Endothelial cell of umbilical vein (primary cell): ENCODE measurements at regions not wholly inside any gene's neighbourhood (a gene's known extent, or its start where the extent isn't known, plus 50 kb on each side); places are given as distances from the start of the nearest gene placed in this dataset.

ENCODE experiments used
- BruUV-seq: library from RNA; stranded (reverse); fragments of 400-500 nt; replicated peaks from 2 replicates; lab custom pipeline; 2021; lab: Mats Ljungman, UMichigan
- CTCF ChIA-PET: fragments of 300-600, 350-600 bp; sonication (Branson Sonifier 250); formaldehyde crosslinking; loops from one replicate; lab custom pipeline; 2021; ENCODE audit warnings: antibody characterized with exemption, inconsistent platforms; lab: Charles Lee
- POLR2A ChIA-PET: fragments of 300-600, 350-600 bp; sonication (Branson Sonifier 250); formaldehyde crosslinking; loops from one replicate; lab custom pipeline; 2021; ENCODE audit warnings: antibody characterized with exemption, inconsistent platforms; lab: Charles Lee
- DNase-seq: peaks from one replicate; pipeline ENCODE4 v3.0.0-alpha.2; 2011; ENCODE audit warnings: low read depth, low spot score
- FAIRE-seq: peaks from 2 replicates; lab custom pipeline; 2011; peaks lifted over from hg19 to GRCh38; lab: Jason Lieb, UNC
- H2AFZ ChIP-seq: 2 replicates; pipeline ENCODE4 v1.6.0; 2012; ENCODE audit warnings: low read depth, low read length, control low read depth, inconsistent platforms
- H3K27ac ChIP-seq: 2 replicates; pipeline ENCODE4 v1.5.1; 2011; ENCODE audit warnings: low read depth, mild to moderate bottlenecking, control low read depth, low read length, moderate library complexity; ENCODE audit not compliant: insufficient read depth
- H3K27me3 ChIP-seq, 2 experiments: 2 replicates each; pipeline versions ENCODE4 v1.6.0 to v1.6.1; 2011; ENCODE audit warnings: low read length in 2 of 2, mixed read lengths in 1 of 2; ENCODE audit not compliant: control insufficient read depth in 2 of 2, insufficient read depth in 2 of 2
- H3K36me3 ChIP-seq, 2 experiments: 2 replicates in 1 of 2; 3 replicates in 1 of 2; pipeline ENCODE4 v1.5.1; 2011; ENCODE audit warnings: low read length in 2 of 2, mild to moderate bottlenecking in 1 of 2, moderate library complexity in 1 of 2; ENCODE audit not compliant: control insufficient read depth in 2 of 2, insufficient read depth in 2 of 2; ENCODE audit errors: extremely low read depth in 1 of 2
- H3K4me1 ChIP-seq: 3 replicates; pipeline ENCODE4 v1.5.1; 2011; ENCODE audit warnings: mild to moderate bottlenecking, low read length; ENCODE audit not compliant: control insufficient read depth, insufficient read depth; ENCODE audit errors: extremely low read depth
- H3K4me2 ChIP-seq: 2 replicates; pipeline ENCODE4 v1.6.1; 2011; ENCODE audit warnings: low read length, control low read depth, mixed read lengths; ENCODE audit not compliant: insufficient read depth
- H3K4me3 ChIP-seq, 3 experiments: fragments of 200-600 bp in 1 of 3; sonication (generic), shearing (Covaris generic) in 1 of 3; replicated peaks in 1 of 3; 2 replicates each; pipeline ENCODE4 v1.5.1; 2011 to 2016; ENCODE audit warnings: control low read depth in 3 of 3, low read length in 3 of 3, mild to moderate bottlenecking in 2 of 3, inconsistent platforms in 1 of 3, low read depth in 1 of 3, moderate library complexity in 1 of 3; ENCODE audit not compliant: insufficient read depth in 1 of 3
- H3K79me2 ChIP-seq: 2 replicates; pipeline ENCODE4 v1.6.0; 2012; ENCODE audit warnings: low read length, inconsistent platforms; ENCODE audit not compliant: control insufficient read depth, insufficient read depth
- H3K9ac ChIP-seq: replicated peaks from 2 replicates; pipeline ENCODE3; 2011; ENCODE audit warnings: low read length, control low read depth; ENCODE audit not compliant: insufficient read depth; ENCODE audit errors: extremely low read depth
- H3K9me1 ChIP-seq: replicated peaks from 3 replicates; pipeline ENCODE4 v1.6.0; 2011; ENCODE audit warnings: mild to moderate bottlenecking, low read length; ENCODE audit not compliant: control insufficient read depth, insufficient read depth; ENCODE audit errors: extremely low read depth
- H3K9me3 ChIP-seq: replicated peaks from 2 replicates; pipeline ENCODE4 v1.5.1; 2012; ENCODE audit warnings: low read length, inconsistent platforms; ENCODE audit not compliant: control insufficient read depth, insufficient read depth
- H4K20me1 ChIP-seq: replicated peaks from 2 replicates; pipeline ENCODE3; 2011; ENCODE audit warnings: mild to moderate bottlenecking, low read length; ENCODE audit not compliant: control insufficient read depth, insufficient read depth; ENCODE audit errors: extremely low read depth
- EZH2 ChIP-seq: IDR thresholded peaks from 2 replicates; pipeline ENCODE4 v1.6.1; 2012; ENCODE audit warnings: borderline replicate concordance, low read depth, mild to moderate bottlenecking, moderate library complexity, low read length, inconsistent platforms; ENCODE audit not compliant: severe bottlenecking
- FOS ChIP-seq: IDR thresholded peaks from 2 replicates; pipeline ENCODE4 v1.6.1; 2011; ENCODE audit warnings: mild to moderate bottlenecking, low read length, moderate library complexity, borderline replicate concordance; ENCODE audit not compliant: insufficient read depth
- GATA2 ChIP-seq: IDR thresholded peaks from 2 replicates; pipeline ENCODE4 v1.7.0; 2011; ENCODE audit warnings: low read depth, mild to moderate bottlenecking, moderate library complexity, mixed read lengths, low read length; ENCODE audit not compliant: insufficient read length, insufficient read depth
- JUN ChIP-seq: IDR thresholded peaks from 2 replicates; pipeline ENCODE4 v1.6.1; 2011; ENCODE audit warnings: borderline replicate concordance, low read depth; ENCODE audit not compliant: insufficient read length, insufficient read depth
- MYC ChIP-seq: IDR thresholded peaks from one replicate; pipeline ENCODE4 v1.6.1; 2011; ENCODE audit warnings: mild to moderate bottlenecking, low read depth, low read length
- POLR2A ChIP-seq: IDR thresholded peaks from 2 replicates; pipeline ENCODE4 v1.6.1; 2012; ENCODE audit warnings: low read depth, mild to moderate bottlenecking, control low read depth, low read length
- POLR2AphosphoS5 ChIP-seq: IDR thresholded peaks from 2 replicates; pipeline ENCODE4 v1.6.1; 2012; ENCODE audit warnings: low read depth, mild to moderate bottlenecking, control low read depth, low read length, moderate library complexity; ENCODE audit not compliant: insufficient read depth
- dilution Hi-C: fragments of 300-500 bp; cut with MboI; formaldehyde crosslinking; loops from one replicate; pipeline ENCODE4 v1.15.0; 2019; ENCODE audit warnings: low sequenced_read_pairs; ENCODE audit not compliant: extremely low pct_ligation_motif_present
- intact Hi-C: fragments of 100-400 bp; cut with micrococcal nuclease; formaldehyde crosslinking; loops from one replicate; pipeline ENCODE4 v1.10.0; 2022
- TF ChIP-seq, protein P1 (sequence below): IDR thresholded peaks from 2 replicates; pipeline ENCODE4 v1.6.1; 2011; ENCODE audit not compliant: insufficient read depth, insufficient read length
- TF ChIP-seq, protein P2 (sequence below), 2 donors: IDR thresholded peaks; 1 replicate in 1 of 2; 2 replicates in 1 of 2; pipeline ENCODE4 v1.5.1; 2011; ENCODE audit warnings: low read length in 2 of 2, mild to moderate bottlenecking in 2 of 2, moderate library complexity in 2 of 2, control low read depth in 1 of 2, inconsistent platforms in 1 of 2, low read depth in 1 of 2; ENCODE audit not compliant: insufficient read depth in 1 of 2; ENCODE audit errors: extremely low read depth in 1 of 2

DNA sequence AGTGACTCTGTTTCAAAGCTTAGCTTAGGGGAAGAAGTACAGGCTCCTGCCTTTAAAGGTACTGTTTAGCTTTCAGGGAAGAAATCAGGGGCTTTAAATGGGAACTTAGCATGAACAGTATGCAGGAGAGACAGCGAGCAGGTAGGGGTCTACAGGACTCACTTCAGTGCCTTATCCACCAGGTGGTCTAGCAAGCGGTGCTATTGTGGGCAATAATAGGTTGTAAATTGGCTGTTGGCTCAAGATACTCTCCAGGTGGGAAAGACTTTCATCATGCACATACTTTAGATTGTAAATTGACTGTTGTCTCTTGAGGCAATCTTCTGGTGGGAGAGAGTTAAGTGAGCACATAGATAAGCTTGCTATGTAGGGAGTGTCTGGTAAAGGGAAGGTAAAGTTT, 358.6 kb upstream of the DLGAP1 start:
- H3K9me3 ChIP-seq, result peaks cover 6% of the 10 kb centered on the region
- no peaks in the 10 kb centered on the region for H3K4me1 ChIP-seq
- no peak for TF ChIP-seq FOS
- no peak for TF ChIP-seq EZH2
- no peaks in the 10 kb centered on the region for H3K79me2 ChIP-seq
- H3K4me3 ChIP-seq, result no peak overlapping the region
- H3K9me1 ChIP-seq, result no peaks in the 10 kb centered on the region
- POLR2A ChIA-PET, result no interaction called here
- DNase-seq (no peak), FAIRE-seq (no peak)
- H3K36me3 ChIP-seq, result no peaks in the 10 kb centered on the region
- H3K27me3 ChIP-seq, result no peaks in the 10 kb centered on the region
- H2AFZ ChIP-seq, result no peak overlapping the region
- no TSS peak for BruUV-seq
- no peak overlapping the region for H3K27ac ChIP-seq
- no peaks in the 10 kb centered on the region for H4K20me1 ChIP-seq
- intact Hi-C loops (no loop called here), dilution Hi-C loops (no loop called here)
- no peak overlapping the region for H3K4me2 ChIP-seq
- no peak overlapping the region for H3K9ac ChIP-seq
- CTCF ChIA-PET, result no interaction called here

DNA sequence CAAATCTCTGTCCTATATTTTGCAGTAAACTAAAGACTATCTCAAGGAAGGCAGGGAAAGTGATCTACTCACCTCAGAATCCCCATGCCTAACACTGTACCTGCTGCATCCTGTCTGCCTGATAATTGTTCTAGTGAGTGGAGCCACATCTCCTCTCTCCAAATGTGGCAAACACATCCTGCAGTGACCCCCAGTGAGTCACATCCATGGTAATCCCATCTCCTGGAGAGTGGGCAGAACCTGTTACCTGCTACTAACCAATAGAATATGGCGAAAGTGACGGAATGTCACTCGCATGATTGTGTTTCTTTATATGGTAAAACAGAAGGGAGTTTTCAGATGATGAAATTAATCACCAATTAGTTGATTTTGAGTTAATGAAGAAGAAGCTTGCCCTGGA, 353.8 kb upstream of the DLGAP1 start:
- no peak overlapping the region for H3K4me3 ChIP-seq
- ChIA-PET POLR2A (no interaction called here), CTCF (no interaction called here)
- H3K9me3 ChIP-seq, result peaks cover 4% of the 10 kb centered on the region
- no peak overlapping the region for H3K4me2 ChIP-seq
- H3K9me1 ChIP-seq, result no peaks in the 10 kb centered on the region
- TF ChIP-seq FOS (no peak), JUN (no peak), POLR2A (no peak), MYC (no peak), POLR2AphosphoS5 (no peak), EZH2 (no peak), GATA2 (no peak)
- TF ChIP-seq, protein P1, sequence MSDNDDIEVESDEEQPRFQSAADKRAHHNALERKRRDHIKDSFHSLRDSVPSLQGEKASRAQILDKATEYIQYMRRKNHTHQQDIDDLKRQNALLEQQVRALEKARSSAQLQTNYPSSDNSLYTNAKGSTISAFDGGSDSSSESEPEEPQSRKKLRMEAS, result no peak
- TF ChIP-seq, protein P2, sequence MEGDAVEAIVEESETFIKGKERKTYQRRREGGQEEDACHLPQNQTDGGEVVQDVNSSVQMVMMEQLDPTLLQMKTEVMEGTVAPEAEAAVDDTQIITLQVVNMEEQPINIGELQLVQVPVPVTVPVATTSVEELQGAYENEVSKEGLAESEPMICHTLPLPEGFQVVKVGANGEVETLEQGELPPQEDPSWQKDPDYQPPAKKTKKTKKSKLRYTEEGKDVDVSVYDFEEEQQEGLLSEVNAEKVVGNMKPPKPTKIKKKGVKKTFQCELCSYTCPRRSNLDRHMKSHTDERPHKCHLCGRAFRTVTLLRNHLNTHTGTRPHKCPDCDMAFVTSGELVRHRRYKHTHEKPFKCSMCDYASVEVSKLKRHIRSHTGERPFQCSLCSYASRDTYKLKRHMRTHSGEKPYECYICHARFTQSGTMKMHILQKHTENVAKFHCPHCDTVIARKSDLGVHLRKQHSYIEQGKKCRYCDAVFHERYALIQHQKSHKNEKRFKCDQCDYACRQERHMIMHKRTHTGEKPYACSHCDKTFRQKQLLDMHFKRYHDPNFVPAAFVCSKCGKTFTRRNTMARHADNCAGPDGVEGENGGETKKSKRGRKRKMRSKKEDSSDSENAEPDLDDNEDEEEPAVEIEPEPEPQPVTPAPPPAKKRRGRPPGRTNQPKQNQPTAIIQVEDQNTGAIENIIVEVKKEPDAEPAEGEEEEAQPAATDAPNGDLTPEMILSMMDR (IDR thresholded peaks at IDR 0.05; ENCODE audit: extremely low read depth in 1 of 2, insufficient read depth in 1 of 2, low read depth in 1 of 2, low read length in 2 of 2), result no peak
- no peaks in the 10 kb centered on the region for H3K79me2 ChIP-seq
- H3K27me3 ChIP-seq, result no peaks in the 10 kb centered on the region
- intact Hi-C loops (no loop called here), dilution Hi-C loops (no loop called here)
- no TSS peak for BruUV-seq
- DNase-seq (no peak), FAIRE-seq (no peak)
- H3K36me3 ChIP-seq, result no peaks in the 10 kb centered on the region
- no peak overlapping the region for H2AFZ ChIP-seq
- no peak overlapping the region for H3K9ac ChIP-seq
- no peaks in the 10 kb centered on the region for H4K20me1 ChIP-seq
- no peaks in the 10 kb centered on the region for H3K4me1 ChIP-seq
- H3K27ac ChIP-seq, result no peak overlapping the region
